ENCODE measurements at regions not wholly inside any gene's neighbourhood (a gene's known extent, or its start where the extent isn't known, plus 50 kb on each side); places are given as distances from the start of the nearest gene placed in this dataset.

DNA sequence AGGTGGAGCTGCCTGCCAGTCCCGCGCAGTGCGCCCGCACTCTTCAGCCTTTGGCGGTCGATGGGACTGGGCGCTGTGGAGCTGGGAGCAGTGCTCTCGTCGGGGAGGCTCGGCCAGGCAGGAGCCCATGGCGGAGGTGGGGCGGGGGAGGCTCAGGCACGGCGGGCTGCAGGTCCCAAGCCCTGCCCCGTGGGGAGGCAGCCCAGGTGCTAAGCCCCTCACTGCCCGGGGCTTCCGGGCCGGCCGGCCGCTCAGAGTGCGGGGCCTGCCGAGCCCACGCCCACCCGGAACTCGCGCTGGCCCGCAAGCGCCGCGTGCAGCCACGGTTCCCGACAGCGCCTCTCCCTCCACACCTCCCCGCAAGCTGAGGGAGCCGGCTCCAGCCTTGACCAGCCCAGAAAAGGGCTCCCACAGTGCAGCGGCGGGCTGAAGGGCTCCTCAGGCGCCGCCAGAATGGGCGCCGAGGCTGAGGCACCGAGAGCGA lies 316.4 kb downstream of the RND3 start:
- TF ChIP-seq, protein P1, sequence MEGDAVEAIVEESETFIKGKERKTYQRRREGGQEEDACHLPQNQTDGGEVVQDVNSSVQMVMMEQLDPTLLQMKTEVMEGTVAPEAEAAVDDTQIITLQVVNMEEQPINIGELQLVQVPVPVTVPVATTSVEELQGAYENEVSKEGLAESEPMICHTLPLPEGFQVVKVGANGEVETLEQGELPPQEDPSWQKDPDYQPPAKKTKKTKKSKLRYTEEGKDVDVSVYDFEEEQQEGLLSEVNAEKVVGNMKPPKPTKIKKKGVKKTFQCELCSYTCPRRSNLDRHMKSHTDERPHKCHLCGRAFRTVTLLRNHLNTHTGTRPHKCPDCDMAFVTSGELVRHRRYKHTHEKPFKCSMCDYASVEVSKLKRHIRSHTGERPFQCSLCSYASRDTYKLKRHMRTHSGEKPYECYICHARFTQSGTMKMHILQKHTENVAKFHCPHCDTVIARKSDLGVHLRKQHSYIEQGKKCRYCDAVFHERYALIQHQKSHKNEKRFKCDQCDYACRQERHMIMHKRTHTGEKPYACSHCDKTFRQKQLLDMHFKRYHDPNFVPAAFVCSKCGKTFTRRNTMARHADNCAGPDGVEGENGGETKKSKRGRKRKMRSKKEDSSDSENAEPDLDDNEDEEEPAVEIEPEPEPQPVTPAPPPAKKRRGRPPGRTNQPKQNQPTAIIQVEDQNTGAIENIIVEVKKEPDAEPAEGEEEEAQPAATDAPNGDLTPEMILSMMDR (IDR thresholded peaks at IDR 0.05) = no peak
- no peak for TF ChIP-seq POLR2A (IDR thresholded peaks at IDR 0.05)
